ENCODE measurements at regions not wholly inside any gene's neighbourhood (a gene's known extent, or its start where the extent isn't known, plus 50 kb on each side); places are given as distances from the start of the nearest gene placed in this dataset.

DNA sequence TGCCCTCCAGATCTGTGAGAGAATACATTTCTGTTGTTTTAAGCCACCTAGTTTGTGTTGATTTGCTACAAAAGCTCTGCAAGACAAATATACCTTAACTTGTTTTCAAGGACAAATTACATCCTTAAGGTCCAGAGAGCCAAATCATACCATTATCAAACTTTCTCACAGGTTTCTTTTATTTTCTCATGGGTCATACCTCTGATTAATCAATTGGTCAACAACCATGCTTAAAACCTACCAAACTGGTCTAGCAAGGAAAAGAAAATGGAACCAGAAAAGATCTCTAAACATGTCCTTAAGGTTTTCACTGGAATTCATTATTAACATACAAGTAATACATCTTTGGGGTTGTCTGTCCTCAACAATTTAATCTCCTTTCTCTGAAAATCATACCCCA, 535.0 kb downstream of the CD83 start:
- no peak for DNase-seq

DNA sequence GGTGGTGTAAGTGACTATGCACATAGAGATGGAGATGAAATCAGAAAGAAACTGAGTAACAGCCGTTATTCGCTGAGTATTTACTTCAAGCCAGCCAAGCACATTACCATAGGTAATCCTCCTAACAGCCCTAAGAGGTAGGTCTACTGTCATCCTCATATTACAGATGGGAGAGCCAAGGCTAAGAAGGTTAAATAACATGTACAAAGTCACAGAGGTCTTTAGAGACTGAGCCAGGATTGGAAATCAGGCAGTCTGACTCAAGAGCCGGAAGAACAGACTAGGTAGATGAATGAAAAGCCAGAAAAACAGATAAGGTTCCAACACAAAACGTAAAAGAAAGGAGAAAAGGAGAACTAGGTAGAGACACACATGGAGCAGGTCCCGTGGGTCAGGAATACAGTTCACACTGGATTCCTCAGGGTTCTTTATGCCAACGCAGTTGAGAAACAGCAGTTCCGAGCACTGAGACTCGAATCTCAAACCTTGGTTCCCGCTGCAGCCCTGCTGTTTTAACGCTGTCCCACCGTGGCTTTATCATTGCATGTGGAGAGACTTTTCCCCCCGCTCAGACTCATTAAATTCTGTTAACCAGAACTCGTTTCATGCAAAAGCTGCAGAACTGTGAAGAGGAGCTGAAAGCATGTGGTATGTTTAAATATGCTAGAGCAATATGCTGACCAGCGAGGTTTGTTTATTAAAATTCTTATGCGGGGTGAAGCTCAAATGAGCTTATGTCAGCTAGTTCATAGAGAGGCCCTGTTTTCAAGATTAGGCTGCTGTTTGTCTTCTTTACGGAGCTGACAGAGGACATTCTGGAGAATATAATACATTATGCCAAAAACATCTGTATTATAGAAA, 537.9 kb downstream of the CD83 start:
- no peak for DNase-seq

DNA sequence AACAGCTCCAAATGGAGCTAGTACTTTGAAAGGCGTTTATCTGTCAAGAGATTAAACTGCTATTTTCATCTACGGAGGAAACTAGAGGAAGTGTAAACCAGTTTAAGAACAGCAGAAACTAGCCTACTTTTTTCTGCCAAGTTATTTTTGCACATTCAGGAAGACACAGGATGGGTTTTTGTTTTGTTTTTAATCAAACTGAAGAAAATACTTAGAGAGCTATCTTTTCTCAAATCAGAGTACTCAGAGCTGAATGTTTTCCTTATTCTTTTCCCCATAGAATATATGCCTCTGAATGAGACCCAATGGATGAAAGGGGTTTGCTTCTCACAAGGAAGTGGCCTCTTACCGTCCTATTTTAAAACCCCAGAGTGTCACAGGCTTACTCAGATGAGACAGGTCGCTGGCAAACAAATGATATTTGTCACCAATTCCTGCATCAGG, 538.5 kb downstream of the CD83 start:
- no peak for DNase-seq

GRCh38 chr6:14656649-14657048, 539.1 kb downstream of the CD83 start:
- DNase-seq = no peak

- DNase-seq = no peak
Measured at GRCh38 chr6:14658030-14658429, 540.5 kb downstream of the CD83 start.

GRCh38 chr6:14658886-14659561, 541.5 kb downstream of the CD83 start:
- DNase-seq = peak; percentile 65

- peak; percentile 39 for DNase-seq
Measured at GRCh38 chr6:14659841-14660240, 542.3 kb downstream of the CD83 start.

DNA sequence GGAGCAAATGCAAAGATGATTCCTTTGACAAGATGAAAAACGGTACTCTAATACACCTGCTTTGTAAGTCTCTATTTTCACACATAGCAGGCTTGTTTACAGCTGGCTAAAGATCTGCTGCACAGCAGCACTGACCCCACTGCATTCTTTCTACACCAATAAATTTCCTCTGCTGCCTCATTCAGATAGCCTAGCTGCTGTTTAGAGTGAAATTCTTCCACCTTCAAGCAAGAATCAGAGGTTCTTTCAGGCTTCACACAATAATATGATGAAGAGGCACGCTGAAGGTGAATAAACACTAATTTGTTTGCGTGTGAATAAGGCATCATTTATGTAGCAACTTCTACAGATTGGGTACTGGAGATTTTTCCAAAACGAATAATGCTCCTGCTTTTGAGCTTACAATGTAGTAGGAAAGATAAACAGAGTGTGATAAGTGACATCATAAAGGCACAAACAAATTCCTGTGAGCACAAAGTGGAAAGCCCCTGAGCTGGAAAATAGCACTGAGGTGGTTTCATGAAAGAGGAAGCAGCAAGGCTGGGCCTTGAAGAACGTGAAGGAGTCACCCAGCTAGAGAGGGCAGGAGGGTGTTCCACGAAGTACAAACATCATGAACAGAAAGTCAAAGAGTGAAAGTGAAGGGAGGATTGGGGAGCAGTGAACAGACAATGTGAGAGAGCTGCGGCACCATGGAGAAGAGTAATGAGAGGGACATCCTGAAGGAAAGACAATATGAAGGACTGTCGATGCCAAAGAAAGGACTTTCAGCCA, 543.4 kb downstream of the CD83 start:
- no peak for DNase-seq

DNA sequence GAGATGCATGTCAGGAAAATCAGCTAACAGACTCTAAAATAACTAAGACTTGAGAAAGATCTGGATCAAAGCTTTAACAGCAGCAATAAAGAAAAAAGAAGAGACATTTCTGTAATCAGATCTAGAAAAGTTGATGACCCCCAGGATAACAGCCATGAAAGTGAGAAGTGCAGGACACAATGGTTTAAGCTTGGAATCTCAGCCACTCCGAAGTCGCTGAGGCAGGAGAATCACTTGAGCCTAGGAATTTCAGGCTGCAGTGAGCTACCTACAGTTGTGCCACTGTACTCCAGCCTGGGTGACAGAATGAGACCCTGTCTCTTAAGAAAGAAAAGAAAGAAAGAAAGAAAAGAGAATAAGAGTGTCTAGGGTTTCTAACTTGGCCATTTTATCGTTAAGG, 544.1 kb downstream of the CD83 start:
- DNase-seq = no peak

DNA sequence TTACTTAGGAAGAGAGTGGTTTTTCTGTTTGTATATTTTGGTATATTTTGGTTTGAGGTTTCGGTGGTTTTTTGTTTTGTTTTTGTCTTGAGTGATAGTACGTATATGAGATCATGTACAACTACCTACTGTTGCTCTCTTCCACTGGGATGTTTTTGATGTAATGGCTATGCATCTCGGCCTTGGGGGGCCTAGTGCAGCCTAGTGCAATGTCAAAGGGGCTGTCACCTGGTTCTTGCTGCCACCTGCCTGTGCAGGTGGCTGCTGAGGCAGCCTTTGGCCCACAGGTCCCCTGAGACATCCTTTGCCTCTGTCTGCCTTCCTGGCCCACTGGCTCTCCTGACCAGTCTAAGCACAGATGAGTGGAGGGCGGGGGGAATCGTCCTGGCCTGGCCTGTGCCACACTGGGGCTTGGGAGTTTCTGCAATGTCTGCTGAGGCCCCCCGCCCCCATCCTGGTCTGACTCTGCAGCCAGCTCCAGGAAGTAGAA, 546.6 kb downstream of the CD83 start:
- peak; percentile 75 for DNase-seq

DNA sequence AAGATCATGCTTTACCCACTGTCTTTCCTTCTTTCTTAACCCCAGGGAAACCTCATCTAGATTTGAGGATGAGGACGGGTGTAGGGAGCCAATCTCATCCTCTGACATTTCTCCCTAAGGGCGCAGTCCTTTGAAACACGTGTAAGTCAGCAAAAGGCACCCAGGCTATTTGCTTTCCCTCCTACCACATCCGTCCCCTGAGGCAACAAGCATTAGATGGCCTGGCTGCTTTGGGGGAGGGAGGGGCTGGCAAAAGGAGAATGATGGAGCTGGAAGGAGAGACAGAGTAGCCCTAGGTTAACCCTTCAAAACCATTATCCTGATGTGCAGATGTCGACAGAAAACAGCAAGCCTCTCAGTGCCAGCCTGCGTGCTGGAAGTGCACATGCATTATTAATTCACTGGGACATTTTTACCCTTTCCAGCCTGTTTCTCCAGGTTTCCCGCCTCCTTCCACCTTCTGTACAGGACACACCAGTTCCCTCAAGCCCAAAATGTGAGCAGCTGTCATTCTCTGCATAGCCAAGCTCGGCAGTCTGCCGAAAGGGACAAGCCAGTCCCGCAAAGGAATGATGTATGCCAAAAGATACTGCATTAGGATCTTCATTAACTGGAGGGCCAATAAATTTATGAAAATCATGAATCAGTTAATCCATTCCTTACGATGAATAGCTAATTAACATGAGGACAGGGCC, 547.2 kb downstream of the CD83 start:
- peak; percentile 92 for DNase-seq

- no peak for DNase-seq
Measured at GRCh38 chr6:14665827-14666724, 548.5 kb downstream of the CD83 start.

DNA sequence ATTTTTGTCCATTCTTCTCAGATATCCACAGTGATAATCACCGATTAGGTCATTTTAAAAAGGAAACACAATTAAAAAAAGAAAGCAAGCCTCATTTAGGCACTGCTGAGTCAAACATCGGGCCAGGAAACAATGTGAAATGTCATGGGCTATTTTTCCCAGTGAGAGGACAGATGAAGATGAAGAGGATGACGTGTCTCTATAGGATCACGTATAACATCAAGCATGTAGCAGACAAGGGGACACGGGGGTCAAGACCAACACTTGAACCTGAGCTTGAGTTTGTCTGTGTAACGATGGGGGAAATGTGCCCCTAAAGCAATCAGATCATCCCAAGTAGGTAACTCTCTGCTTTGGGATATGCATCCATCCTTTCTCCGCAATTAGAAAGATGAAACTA, 553.2 kb downstream of the CD83 start:
- DNase-seq = no peak

DNA sequence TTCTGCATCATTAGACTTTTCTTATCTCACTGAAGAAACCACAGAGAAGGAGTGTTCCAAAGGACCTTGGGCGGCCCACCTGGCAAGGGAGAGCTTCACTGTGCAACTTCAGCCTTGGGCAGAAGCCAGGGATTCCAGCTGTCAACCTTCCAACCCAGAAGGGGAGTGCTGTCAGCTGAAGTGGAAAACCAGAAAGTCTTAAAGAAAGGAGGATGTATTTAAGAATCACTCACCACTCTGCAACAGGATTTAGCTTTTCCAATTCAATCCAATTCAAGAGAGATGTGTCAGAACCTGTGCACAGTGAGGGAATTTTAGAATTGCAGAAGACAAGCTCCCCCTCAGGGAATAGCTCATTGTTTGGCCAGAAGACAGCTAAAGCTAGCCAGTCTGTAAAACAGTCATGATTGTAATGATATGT, 553.7 kb downstream of the CD83 start:
- peak; percentile 49 for DNase-seq

DNA sequence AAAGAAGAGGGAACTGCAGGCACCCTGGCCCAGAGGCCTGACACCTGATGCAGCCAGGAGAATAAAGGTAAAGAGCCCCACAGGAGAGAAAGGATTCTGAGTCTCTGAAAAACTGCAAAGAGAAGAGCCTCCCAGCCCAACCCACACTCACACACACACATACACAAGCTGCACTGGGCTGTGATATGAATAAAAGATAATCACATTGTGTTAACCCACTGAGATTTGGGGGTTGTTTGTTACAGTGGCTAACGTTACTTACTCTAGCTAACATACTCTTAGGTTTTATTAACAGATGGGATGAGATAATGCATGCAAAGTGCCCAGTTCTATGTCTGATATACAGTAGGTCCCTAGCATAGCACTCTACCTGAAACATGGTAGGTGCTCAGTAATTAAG, 554.4 kb downstream of the CD83 start:
- DNase-seq = no peak

- no peak for DNase-seq
Measured at GRCh38 chr6:14673201-14673600, 555.6 kb downstream of the CD83 start.

DNA sequence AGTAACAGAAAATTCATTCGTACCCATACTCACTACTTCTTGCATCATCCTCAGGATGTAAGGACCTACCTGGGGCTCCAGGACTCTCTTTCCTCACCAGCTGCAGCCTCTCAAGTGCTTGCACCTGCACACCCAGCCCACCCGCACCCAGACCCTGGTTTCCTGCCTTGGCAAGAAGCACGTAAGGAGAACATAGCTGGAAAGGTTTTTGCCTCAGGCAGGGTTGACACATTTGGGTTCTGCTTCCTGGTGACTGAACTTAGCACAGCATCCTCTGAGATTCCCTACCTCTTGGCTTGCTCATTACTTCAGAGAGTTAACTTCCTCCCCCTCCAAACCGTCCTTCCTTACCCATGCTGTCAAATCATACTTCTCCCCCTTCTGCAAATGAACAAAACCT, 556.9 kb downstream of the CD83 start:
- peak; percentile 20 for DNase-seq

GRCh38 chr6:14674867-14675648, 557.5 kb downstream of the CD83 start:
- no peak for DNase-seq

DNA sequence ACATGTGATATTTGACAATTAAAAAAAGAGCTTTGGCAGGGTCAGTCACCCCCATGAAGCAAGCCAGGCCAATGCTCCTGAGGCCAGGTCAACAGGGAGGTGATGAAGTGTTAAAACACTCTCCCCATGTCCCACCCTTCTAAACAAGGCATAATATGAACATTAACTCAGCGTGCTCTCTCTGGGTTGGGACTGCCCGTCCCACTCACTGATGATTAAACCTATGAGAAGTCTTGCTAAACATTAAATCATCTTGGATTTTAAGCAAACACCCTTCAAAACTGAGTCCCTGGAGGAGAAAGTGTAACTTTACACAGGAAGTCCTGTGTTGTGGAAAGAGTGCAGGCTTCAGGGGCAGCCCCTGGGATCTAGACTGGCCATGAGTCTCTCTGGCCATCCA, 558.5 kb downstream of the CD83 start:
- no peak for DNase-seq

DNA sequence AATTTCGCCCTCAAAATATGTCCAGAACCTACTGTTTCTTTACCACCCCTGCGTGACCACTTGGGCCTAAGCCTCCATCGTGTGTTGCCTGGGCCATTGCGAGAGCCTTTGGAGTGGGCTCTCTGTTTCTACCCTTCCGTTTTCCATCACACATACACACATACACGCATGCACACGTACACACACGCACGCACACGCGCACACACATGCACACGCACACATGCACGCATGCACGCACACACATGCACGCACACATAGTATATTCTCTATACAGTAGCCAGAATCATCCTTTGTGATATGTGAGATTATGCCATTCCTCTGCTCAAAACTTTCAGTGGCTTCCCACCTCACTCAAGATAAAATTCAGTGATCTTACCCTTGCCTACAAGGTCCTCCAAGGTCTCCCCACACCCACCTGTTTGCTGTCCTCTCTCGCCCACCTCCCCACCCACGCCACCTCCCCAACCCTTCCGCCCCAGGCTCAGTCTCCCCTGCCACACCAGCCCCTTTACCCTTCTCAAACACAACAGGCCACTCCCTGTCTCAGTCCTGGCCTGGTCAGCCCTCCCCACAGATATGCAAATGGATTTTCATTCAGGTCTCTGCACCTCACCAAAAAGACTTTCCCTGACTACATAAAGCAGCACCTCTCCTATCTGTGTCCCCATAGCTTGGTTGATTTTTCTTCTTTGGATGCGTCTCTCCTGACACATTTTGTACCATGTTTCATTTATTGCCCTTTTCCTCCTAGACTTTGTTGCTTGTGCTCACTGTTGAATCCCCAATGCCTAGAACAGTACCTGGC, 559.6 kb downstream of the CD83 start:
- DNase-seq = no peak

Data from NCI-H69 (cell line).